ENCODE measurements at regions not wholly inside any gene's neighbourhood (a gene's known extent, or its start where the extent isn't known, plus 50 kb on each side); places are given as distances from the start of the nearest gene placed in this dataset.

GRCh38 chr21:14846621-14847020 lies 218.2 kb downstream of the NRIP1 start:
- TF ChIP-seq, protein P1, sequence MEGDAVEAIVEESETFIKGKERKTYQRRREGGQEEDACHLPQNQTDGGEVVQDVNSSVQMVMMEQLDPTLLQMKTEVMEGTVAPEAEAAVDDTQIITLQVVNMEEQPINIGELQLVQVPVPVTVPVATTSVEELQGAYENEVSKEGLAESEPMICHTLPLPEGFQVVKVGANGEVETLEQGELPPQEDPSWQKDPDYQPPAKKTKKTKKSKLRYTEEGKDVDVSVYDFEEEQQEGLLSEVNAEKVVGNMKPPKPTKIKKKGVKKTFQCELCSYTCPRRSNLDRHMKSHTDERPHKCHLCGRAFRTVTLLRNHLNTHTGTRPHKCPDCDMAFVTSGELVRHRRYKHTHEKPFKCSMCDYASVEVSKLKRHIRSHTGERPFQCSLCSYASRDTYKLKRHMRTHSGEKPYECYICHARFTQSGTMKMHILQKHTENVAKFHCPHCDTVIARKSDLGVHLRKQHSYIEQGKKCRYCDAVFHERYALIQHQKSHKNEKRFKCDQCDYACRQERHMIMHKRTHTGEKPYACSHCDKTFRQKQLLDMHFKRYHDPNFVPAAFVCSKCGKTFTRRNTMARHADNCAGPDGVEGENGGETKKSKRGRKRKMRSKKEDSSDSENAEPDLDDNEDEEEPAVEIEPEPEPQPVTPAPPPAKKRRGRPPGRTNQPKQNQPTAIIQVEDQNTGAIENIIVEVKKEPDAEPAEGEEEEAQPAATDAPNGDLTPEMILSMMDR (optimal IDR thresholded peaks at IDR 0.05 in 1 of 3, IDR thresholded peaks at IDR 0.05 in 1 of 3, conservative IDR thresholded peaks at IDR 0.05 in 1 of 3; ENCODE audit: extremely low read depth in 1 of 3, insufficient read depth in 2 of 3, low read length in 3 of 3): no peak
- TF ChIP-seq EZH2 (IDR thresholded peaks at IDR 0.05; ENCODE audit: low read length): no peak
